ENCODE measurements at regions not wholly inside any gene's neighbourhood (a gene's known extent, or its start where the extent isn't known, plus 50 kb on each side); places are given as distances from the start of the nearest gene placed in this dataset.

DNA sequence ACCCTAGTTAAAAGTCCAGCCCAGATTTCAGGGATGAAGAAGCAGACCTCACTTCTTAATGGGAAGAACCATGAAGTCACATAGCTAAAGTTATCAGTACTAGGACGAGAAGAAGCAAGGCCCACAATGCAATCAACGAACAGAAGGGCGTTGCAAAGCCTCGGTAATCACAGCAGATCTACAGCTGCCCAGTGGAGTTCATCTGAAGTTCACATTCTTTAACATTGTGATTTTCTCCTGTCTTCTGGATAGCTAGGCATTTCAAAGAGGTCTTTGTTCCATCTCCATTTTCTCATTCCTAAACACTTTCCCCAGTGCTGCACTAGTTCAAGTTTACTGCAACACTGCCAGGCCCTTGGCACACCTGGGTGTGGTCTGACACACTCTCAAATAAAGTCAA, 226.7 kb upstream of the N4BP1 start:
- no peaks in the 10 kb centered on the region for H3K4me1 Mint-ChIP-seq (ENCODE audit: unreplicated experiment)
- H3K4me3 Mint-ChIP-seq (ENCODE audit: unreplicated experiment): no peak overlapping the region
- no peaks in the 10 kb centered on the region for H3K36me3 Mint-ChIP-seq (ENCODE audit: unreplicated experiment)
- H3K27ac Mint-ChIP-seq (ENCODE audit: unreplicated experiment): no peak overlapping the region
- peaks cover 13% of the 10 kb centered on the region for H3K9me3 Mint-ChIP-seq (ENCODE audit: unreplicated experiment)
- TF ChIP-seq, protein P1, sequence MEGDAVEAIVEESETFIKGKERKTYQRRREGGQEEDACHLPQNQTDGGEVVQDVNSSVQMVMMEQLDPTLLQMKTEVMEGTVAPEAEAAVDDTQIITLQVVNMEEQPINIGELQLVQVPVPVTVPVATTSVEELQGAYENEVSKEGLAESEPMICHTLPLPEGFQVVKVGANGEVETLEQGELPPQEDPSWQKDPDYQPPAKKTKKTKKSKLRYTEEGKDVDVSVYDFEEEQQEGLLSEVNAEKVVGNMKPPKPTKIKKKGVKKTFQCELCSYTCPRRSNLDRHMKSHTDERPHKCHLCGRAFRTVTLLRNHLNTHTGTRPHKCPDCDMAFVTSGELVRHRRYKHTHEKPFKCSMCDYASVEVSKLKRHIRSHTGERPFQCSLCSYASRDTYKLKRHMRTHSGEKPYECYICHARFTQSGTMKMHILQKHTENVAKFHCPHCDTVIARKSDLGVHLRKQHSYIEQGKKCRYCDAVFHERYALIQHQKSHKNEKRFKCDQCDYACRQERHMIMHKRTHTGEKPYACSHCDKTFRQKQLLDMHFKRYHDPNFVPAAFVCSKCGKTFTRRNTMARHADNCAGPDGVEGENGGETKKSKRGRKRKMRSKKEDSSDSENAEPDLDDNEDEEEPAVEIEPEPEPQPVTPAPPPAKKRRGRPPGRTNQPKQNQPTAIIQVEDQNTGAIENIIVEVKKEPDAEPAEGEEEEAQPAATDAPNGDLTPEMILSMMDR (IDR thresholded peaks at IDR 0.05): no peak
- no peak for DNase-seq (ENCODE audit: extremely low spot score, unreplicated experiment)
- H3K27me3 Mint-ChIP-seq (ENCODE audit: unreplicated experiment): no peaks in the 10 kb centered on the region

DNA sequence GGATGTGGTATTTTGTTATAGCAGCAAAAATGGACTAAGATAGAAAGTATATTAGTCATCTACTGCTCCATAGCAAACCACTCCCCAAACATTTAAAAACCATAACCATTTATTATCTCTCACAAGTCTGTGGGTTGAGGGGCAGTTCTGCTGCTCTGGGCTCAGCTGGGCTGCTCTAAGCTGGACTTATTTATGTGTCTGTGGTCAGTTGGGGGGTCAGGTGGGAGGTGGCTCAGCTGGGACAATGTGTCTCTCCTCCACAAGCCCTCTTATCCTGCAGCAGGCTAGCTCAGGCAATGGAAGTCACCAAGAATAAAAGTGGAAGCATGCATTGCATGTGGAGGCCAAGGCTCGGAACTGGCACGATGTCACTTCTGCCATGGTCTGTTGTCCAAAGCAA, 226.1 kb upstream of the N4BP1 start:
- H3K9me3 Mint-ChIP-seq (ENCODE audit: unreplicated experiment): peaks cover 13% of the 10 kb centered on the region
- no peaks in the 10 kb centered on the region for H3K27me3 Mint-ChIP-seq (ENCODE audit: unreplicated experiment)
- no peaks in the 10 kb centered on the region for H3K4me1 Mint-ChIP-seq (ENCODE audit: unreplicated experiment)
- no peak for DNase-seq (ENCODE audit: extremely low spot score, unreplicated experiment)
- H3K4me3 Mint-ChIP-seq (ENCODE audit: unreplicated experiment): no peak overlapping the region
- H3K36me3 Mint-ChIP-seq (ENCODE audit: unreplicated experiment): no peaks in the 10 kb centered on the region
- H3K27ac Mint-ChIP-seq (ENCODE audit: unreplicated experiment): no peak overlapping the region
- TF ChIP-seq, protein P1 (IDR thresholded peaks at IDR 0.05): no peak

DNA sequence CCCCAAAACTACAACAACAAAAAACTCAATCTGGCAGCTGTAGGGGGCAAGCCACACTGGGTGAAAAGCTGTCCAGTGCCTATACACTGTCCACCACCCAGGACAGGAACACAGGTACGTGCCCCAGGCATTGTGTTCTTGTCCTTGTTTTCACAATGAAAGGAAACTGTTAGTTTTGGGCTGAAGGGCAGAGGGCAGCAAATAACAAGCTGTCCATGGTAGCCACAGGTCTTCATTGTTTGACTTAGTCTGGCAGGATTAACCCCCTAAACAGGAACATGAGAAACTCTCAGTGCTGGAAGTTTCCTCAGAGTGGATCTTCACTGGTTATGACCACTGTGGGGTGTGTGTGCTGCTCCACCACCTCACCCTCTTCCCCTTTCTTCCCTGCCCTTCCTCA, 224.6 kb upstream of the N4BP1 start:
- no peaks in the 10 kb centered on the region for H3K27me3 Mint-ChIP-seq (ENCODE audit: unreplicated experiment)
- H3K36me3 Mint-ChIP-seq (ENCODE audit: unreplicated experiment): no peaks in the 10 kb centered on the region
- H3K27ac Mint-ChIP-seq (ENCODE audit: unreplicated experiment): no peak overlapping the region
- DNase-seq (ENCODE audit: extremely low spot score, unreplicated experiment): no peak
- no peak overlapping the region for H3K4me3 Mint-ChIP-seq (ENCODE audit: unreplicated experiment)
- H3K4me1 Mint-ChIP-seq (ENCODE audit: unreplicated experiment): no peaks in the 10 kb centered on the region
- TF ChIP-seq, protein P1 (IDR thresholded peaks at IDR 0.05): no peak
- peaks cover 13% of the 10 kb centered on the region for H3K9me3 Mint-ChIP-seq (ENCODE audit: unreplicated experiment)

DNA sequence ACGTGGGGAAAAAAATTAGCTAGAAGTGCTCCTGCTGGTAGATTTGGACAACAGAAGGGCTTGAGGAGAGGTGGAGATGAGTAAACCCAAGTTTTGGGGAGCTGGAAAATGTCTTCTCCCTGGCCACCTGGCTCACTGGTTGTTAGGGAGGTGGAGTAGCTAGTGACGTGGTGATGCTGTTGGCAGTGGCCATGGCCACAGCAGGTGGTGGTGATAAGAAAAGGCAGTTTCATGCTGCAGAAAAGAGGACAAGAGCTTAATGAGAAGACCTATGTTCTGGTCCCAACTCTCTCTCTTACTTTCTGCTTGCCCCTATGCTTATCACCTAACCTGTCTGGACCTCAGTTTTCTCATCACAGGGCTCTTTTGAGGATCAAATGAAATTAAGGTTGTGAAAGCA, 223.5 kb upstream of the N4BP1 start:
- TF ChIP-seq, protein P1 (IDR thresholded peaks at IDR 0.05): no peak
- DNase-seq (ENCODE audit: extremely low spot score, unreplicated experiment): no peak
- H3K27me3 Mint-ChIP-seq (ENCODE audit: unreplicated experiment): no peaks in the 10 kb centered on the region
- no peaks in the 10 kb centered on the region for H3K4me1 Mint-ChIP-seq (ENCODE audit: unreplicated experiment)
- H3K9me3 Mint-ChIP-seq (ENCODE audit: unreplicated experiment): peaks cover 13% of the 10 kb centered on the region
- H3K27ac Mint-ChIP-seq (ENCODE audit: unreplicated experiment): no peak overlapping the region
- no peaks in the 10 kb centered on the region for H3K36me3 Mint-ChIP-seq (ENCODE audit: unreplicated experiment)
- no peak overlapping the region for H3K4me3 Mint-ChIP-seq (ENCODE audit: unreplicated experiment)

DNA sequence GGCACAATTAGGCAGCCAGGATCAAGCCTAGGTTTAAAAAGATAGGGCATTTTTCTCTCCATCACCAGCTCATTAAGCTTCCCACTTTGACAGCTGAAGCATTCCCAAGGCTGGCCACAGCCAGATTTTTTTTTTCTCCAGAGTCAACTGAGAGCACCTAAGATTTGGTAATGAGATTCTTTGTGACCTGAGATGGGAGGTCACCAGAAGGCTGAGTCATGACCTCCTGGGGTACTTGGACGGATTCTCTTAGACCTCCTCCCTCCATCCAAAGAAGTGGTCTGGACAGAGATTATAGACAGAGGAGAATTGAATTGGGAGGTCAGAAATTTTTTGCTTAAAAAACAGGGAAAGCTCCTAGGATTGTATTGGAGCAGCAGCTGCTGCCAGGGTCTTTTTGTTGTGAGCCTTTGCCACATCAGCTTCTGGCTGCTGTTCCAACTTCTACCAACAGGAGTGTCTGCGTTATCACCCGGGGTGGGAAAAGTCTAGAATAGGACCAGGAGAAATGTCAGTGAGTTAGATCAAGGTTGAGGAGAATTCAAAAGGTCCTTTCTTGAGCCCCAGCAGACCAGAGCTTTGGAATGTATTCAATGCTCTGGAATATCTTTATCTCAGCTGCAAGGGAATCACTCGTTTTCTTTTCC, 221.2 kb upstream of the N4BP1 start:
- H3K4me3 Mint-ChIP-seq (ENCODE audit: unreplicated experiment): no peak overlapping the region
- DNase-seq (ENCODE audit: extremely low spot score, unreplicated experiment): no peak
- H3K27ac Mint-ChIP-seq (ENCODE audit: unreplicated experiment): no peak overlapping the region
- peaks cover 21% of the 10 kb centered on the region for H3K9me3 Mint-ChIP-seq (ENCODE audit: unreplicated experiment)
- no peaks in the 10 kb centered on the region for H3K36me3 Mint-ChIP-seq (ENCODE audit: unreplicated experiment)
- H3K27me3 Mint-ChIP-seq (ENCODE audit: unreplicated experiment): no peaks in the 10 kb centered on the region
- H3K4me1 Mint-ChIP-seq (ENCODE audit: unreplicated experiment): no peaks in the 10 kb centered on the region
- TF ChIP-seq, protein P1 (IDR thresholded peaks at IDR 0.05): no peak

Measured in osteocyte (in vitro differentiated cells).